H1 (cell line): ENCODE measurements at regions not wholly inside any gene's neighbourhood (a gene's known extent, or its start where the extent isn't known, plus 50 kb on each side); places are given as distances from the start of the nearest gene placed in this dataset.

ENCODE experiments used
- ATF2 ChIP-seq: IDR thresholded peaks from 2 replicates; pipeline ENCODE4 v1.6.1; 2012; ENCODE audit warnings: low read length, inconsistent platforms
- ATF3 ChIP-seq: IDR thresholded peaks from 2 replicates; pipeline ENCODE4 v1.6.1; 2011; ENCODE audit warnings: low read depth, mild to moderate bottlenecking, low read length; ENCODE audit not compliant: insufficient read depth
- BCL11A ChIP-seq, 2 experiments: IDR thresholded peaks; one replicate each; pipeline ENCODE4 v1.6.1; 2011; ENCODE audit warnings: low read depth in 2 of 2, low read length in 2 of 2, mild to moderate bottlenecking in 2 of 2
- CHD7 ChIP-seq: fragments of 300-600 bp; sonication (generic); IDR thresholded peaks from 2 replicates; pipeline ENCODE4 v1.7.1; 2012; ENCODE audit warnings: low read length, moderate library complexity, mild to moderate bottlenecking, inconsistent platforms; ENCODE audit not compliant: insufficient replicate concordance
- EP300 ChIP-seq, 2 experiments: IDR thresholded peaks; 1 replicate in 1 of 2; 2 replicates in 1 of 2; pipeline ENCODE4 v1.6.1; 2011 to 2012; ENCODE audit warnings: low read depth in 2 of 2, low read length in 2 of 2, mild to moderate bottlenecking in 2 of 2, borderline replicate concordance in 1 of 2, inconsistent platforms in 1 of 2, moderate library complexity in 1 of 2
- FOSL1 ChIP-seq: IDR thresholded peaks from 2 replicates; pipeline ENCODE4 v1.6.1; 2011; ENCODE audit warnings: mild to moderate bottlenecking, low read depth, low read length, moderate library complexity; ENCODE audit not compliant: insufficient read depth
- RNF2 ChIP-seq: fragments of 200-900, 300-1000 bp; sonication (generic); IDR thresholded peaks from 2 replicates; pipeline ENCODE4 v1.7.1; 2016; ENCODE audit warnings: borderline replicate concordance, low read depth, mild to moderate bottlenecking, antibody characterized with exemption, low read length; ENCODE audit not compliant: poor library complexity, severe bottlenecking; ENCODE audit errors: missing control alignments
- SIX5 ChIP-seq: IDR thresholded peaks from 2 replicates; pipeline ENCODE4 v1.6.1; 2011; ENCODE audit warnings: mild to moderate bottlenecking, low read depth, low read length
- SP2 ChIP-seq: IDR thresholded peaks from 2 replicates; pipeline ENCODE4 v1.6.1; 2012; ENCODE audit warnings: mild to moderate bottlenecking, low read length, inconsistent platforms

- no peak for TF ChIP-seq CHD7
- TF ChIP-seq SIX5 = no peak
- no peak for TF ChIP-seq BCL11A (IDR thresholded peaks at IDR 0.05; ENCODE audit: low read depth in 2 of 2, low read length in 2 of 2)
- TF ChIP-seq FOSL1 = no peak
- TF ChIP-seq ATF2 = no peak
- no peak for TF ChIP-seq RNF2
- TF ChIP-seq SP2 = no peak
- TF ChIP-seq ATF3 = no peak
- no peak for TF ChIP-seq EP300 (IDR thresholded peaks at IDR 0.05; ENCODE audit: borderline replicate concordance in 1 of 2, low read depth in 2 of 2, low read length in 2 of 2)
These were observed 1069.4 kb downstream of the C4orf33 start (continued) for GRCh38 chr4:130165381-130165780.
